ENCODE measurements at regions not wholly inside any gene's neighbourhood (a gene's known extent, or its start where the extent isn't known, plus 50 kb on each side); places are given as distances from the start of the nearest gene placed in this dataset.

GRCh38 chr12:93163260-93164036, 214.3 kb upstream of the NUDT4 start:
- H3K4me3 ChIP-seq, result no peak overlapping the region
- WGBS, 5 donors, result 58 to 76% (median 63%) methylated on average over 4 of the region's 4 CpGs
- no peaks in the 10 kb centered on the region for H3K36me3 ChIP-seq
- intact Hi-C loops (cut with DNase I; ENCODE audit: low total_unique reads), result no loop called here
- no peak for TF ChIP-seq POLR2AphosphoS5 (IDR thresholded peaks at IDR 0.05)
- no peak for TF ChIP-seq POLR2A (IDR thresholded peaks at IDR 0.05)
- no peak for TF ChIP-seq CTCF (IDR thresholded peaks at IDR 0.05 in 8 of 11, conservative IDR thresholded peaks at IDR 0.05 in 3 of 11)
- peaks cover 0 to 7% (median 3%) of the 10 kb centered on the region in 8 donors for H3K9me3 ChIP-seq
- peaks cover 0 to 49% (median 22%) of the 10 kb centered on the region in 6 donors for H3K4me1 ChIP-seq
- no peak for DNase-seq
- no peak overlapping the region for H3K27ac ChIP-seq
- H3K27me3 ChIP-seq (replicated peaks in 1 of 7), result no peaks in the 10 kb centered on the region

GRCh38 chr12:93164103-93164880, 213.4 kb upstream of the NUDT4 start:
- no peak for DNase-seq
- TF ChIP-seq POLR2A (IDR thresholded peaks at IDR 0.05) (no peak), CTCF (IDR thresholded peaks at IDR 0.05 in 8 of 11, conservative IDR thresholded peaks at IDR 0.05 in 3 of 11) (no peak), POLR2AphosphoS5 (IDR thresholded peaks at IDR 0.05) (no peak)
- WGBS, 5 donors, result 86 to 97% (median 94%) methylated on average over 5 of the region's 5 CpGs
- no peak overlapping the region for H3K27ac ChIP-seq
- no peaks in the 10 kb centered on the region for H3K27me3 ChIP-seq (replicated peaks in 1 of 7)
- H3K9me3 ChIP-seq, result no peaks in the 10 kb centered on the region
- no peak overlapping the region for H3K4me3 ChIP-seq
- H3K4me1 ChIP-seq, result peaks cover 0 to 57% (median 24%) of the 10 kb centered on the region in 6 donors
- intact Hi-C loops (cut with DNase I; ENCODE audit: low total_unique reads), result no loop called here
- no peaks in the 10 kb centered on the region for H3K36me3 ChIP-seq

DNA sequence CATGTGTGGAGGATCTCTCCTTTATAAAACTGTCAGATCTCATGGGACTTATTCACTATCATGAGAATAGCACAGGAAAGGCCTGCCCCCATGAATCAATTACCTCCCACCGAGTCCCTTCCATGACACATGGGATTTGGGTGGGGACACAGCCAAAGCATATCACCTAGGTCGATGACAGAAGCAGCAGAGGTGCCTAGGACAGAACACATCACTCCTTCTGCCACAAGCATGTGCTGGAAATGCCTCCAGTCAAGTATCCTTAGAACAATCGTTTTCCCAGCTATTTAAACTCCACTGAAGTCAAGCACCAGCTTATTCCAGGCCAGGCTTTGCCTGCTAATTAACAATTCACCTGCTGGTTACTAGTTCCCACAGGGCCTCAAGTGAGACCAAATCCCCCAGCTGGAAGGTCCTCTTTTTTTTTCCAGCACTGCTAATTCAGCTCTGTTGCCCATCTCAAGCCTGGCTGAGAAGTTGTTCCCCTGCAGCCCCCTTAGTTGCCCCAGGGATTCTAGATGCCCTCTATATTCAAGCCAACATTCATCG, 212.3 kb upstream of the NUDT4 start:
- WGBS, 5 donors, result 76 to 84% (median 80%) methylated on average over 4 of the region's 4 CpGs
- no peak for DNase-seq

More for the DNA sequence above, 212.3 kb upstream of the NUDT4 start:
- Histone ChIP-seq H3K27me3 (replicated peaks in 1 of 7) (no peaks in the 10 kb centered on the region), H3K4me3 (no peak overlapping the region), H3K4me1 (peaks cover 0 to 57% (median 24%) of the 10 kb centered on the region in 6 donors), H3K27ac (peak overlapping the region in 1 of 8 donors; percentile 12), H3K9me3 (no peaks in the 10 kb centered on the region), H3K36me3 (no peaks in the 10 kb centered on the region)
- TF ChIP-seq POLR2A (IDR thresholded peaks at IDR 0.05) (no peak), POLR2AphosphoS5 (IDR thresholded peaks at IDR 0.05) (no peak), CTCF (IDR thresholded peaks at IDR 0.05 in 8 of 11, conservative IDR thresholded peaks at IDR 0.05 in 3 of 11) (no peak)
- intact Hi-C loops (cut with DNase I; ENCODE audit: low total_unique reads), result no loop called here

All from spleen (tissue), 11 donors.